Body of pancreas (tissue), 4 donors: ENCODE measurements at regions not wholly inside any gene's neighbourhood (a gene's known extent, or its start where the extent isn't known, plus 50 kb on each side); places are given as distances from the start of the nearest gene placed in this dataset.
"Not testable (repeated sequence)": the region's sequence is repeated elsewhere in the genome, so short reads cannot be mapped to it uniquely, and the experiment has no call there.

ENCODE experiments used
- POLR2A ChIP-seq, 3 donors: fragments of 450-650 bp; IDR thresholded peaks; one replicate each; pipeline ENCODE4 v1.6.1; 2016; ENCODE audit warnings: antibody characterized with exemption in 3 of 3, mild to moderate bottlenecking in 2 of 3
- TF ChIP-seq, protein P1 (sequence below), 7 experiments: fragments of 450-650 bp in 4 of 7; fragments of 200-600 bp in 3 of 7; sonication (generic) in 3 of 7; IDR thresholded peaks; one replicate each; pipeline ENCODE4 v1.5.1; 2016 to 2019; ENCODE audit warnings: antibody characterized with exemption in 7 of 7

DNA sequence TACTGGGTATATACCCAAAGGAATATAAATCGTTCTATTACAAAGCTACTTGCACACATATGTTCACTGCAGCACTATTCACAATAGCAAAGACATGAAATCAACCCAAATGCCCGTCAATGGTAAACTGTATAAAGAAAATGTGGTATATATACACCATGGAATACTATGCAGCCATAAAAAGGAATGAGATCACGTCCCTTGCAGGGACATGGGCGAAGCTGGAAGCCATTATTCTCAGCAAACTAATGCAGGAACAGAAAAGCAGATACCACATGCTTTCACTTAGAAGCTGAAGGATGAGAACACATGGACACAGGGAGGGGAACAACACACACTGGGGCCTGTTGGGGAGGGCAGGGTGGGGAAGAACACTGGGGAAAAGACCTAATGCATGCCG, 1740.0 kb upstream of the RAG2 start:
- TF ChIP-seq, protein P1, sequence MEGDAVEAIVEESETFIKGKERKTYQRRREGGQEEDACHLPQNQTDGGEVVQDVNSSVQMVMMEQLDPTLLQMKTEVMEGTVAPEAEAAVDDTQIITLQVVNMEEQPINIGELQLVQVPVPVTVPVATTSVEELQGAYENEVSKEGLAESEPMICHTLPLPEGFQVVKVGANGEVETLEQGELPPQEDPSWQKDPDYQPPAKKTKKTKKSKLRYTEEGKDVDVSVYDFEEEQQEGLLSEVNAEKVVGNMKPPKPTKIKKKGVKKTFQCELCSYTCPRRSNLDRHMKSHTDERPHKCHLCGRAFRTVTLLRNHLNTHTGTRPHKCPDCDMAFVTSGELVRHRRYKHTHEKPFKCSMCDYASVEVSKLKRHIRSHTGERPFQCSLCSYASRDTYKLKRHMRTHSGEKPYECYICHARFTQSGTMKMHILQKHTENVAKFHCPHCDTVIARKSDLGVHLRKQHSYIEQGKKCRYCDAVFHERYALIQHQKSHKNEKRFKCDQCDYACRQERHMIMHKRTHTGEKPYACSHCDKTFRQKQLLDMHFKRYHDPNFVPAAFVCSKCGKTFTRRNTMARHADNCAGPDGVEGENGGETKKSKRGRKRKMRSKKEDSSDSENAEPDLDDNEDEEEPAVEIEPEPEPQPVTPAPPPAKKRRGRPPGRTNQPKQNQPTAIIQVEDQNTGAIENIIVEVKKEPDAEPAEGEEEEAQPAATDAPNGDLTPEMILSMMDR (IDR thresholded peaks at IDR 0.05) = not testable (repeated sequence)
- TF ChIP-seq POLR2A (IDR thresholded peaks at IDR 0.05) = not testable (repeated sequence)
